ENCODE measurements at regions not wholly inside any gene's neighbourhood (a gene's known extent, or its start where the extent isn't known, plus 50 kb on each side); places are given as distances from the start of the nearest gene placed in this dataset.
"Not testable (repeated sequence)": the region's sequence is repeated elsewhere in the genome, so short reads cannot be mapped to it uniquely, and the experiment has no call there.

- TF ChIP-seq EZH2 (IDR thresholded peaks at IDR 0.05; ENCODE audit: insufficient read depth, poor library complexity, severe bottlenecking) (no peak), EZH2phosphoT487 (IDR thresholded peaks at IDR 0.05; ENCODE audit: insufficient read depth, low read depth) (no peak)
- no peak overlapping the region for H2AFZ ChIP-seq
- H3K9me3 ChIP-seq (ENCODE audit: low read depth), result no peaks in the 10 kb centered on the region
- H4K20me1 ChIP-seq (ENCODE audit: insufficient read depth), result no peaks in the 10 kb centered on the region
- WGBS, 2 experiments (ENCODE audit: low coverage in 1 of 2, low lambda C conversion rate in 2 of 2, missing lambda C conversion rate in 2 of 2), result 63 to 75% methylated on average over 3 of the region's 3 CpGs
- no peak overlapping the region for H3K9ac ChIP-seq
- peaks cover 3% of the 10 kb centered on the region; the same call in 1 of the 2 replicates for H3K9me2 ChIP-seq (ENCODE audit: insufficient read depth)
- in situ Hi-C loops (cut with MboI), result loop anchor here (10.0 kb wide), 1 partner anchor 57 kb away; no protein-coding TSS in a partner anchor
- H3F3A ChIP-seq (ENCODE audit: insufficient read depth), result no peaks in the 10 kb centered on the region
- no peak for DNase-seq
- no peaks in the 10 kb centered on the region for H3K27me3 ChIP-seq (replicated peaks; ENCODE audit: insufficient read depth)
- no peaks in the 10 kb centered on the region for H3K36me3 ChIP-seq (ENCODE audit: low read depth)
- no peak overlapping the region for H3K27ac ChIP-seq
- no peak overlapping the region for H3K4me3 ChIP-seq
- H3K4me2 ChIP-seq (ENCODE audit: unreplicated experiment), result no peak overlapping the region
- H3K79me2 ChIP-seq (ENCODE audit: insufficient read depth), result no peaks in the 10 kb centered on the region
- H3K4me1 ChIP-seq (ENCODE audit: insufficient read depth), result no peaks in the 10 kb centered on the region
Observed at GRCh38 chr7:84857336-84857735, 329.5 kb downstream of the SEMA3D start.

GRCh38 chr7:84855758-84856157 lies 331.1 kb downstream of the SEMA3D start:
- TF ChIP-seq EZH2phosphoT487 (IDR thresholded peaks at IDR 0.05; ENCODE audit: insufficient read depth, low read depth) (no peak), EZH2 (IDR thresholded peaks at IDR 0.05; ENCODE audit: insufficient read depth, poor library complexity, severe bottlenecking) (no peak)
- Histone ChIP-seq H3F3A (ENCODE audit: insufficient read depth) (no peaks in the 10 kb centered on the region), H3K4me1 (ENCODE audit: insufficient read depth) (no peaks in the 10 kb centered on the region), H2AFZ (no peak overlapping the region), H3K4me2 (ENCODE audit: unreplicated experiment) (no peak overlapping the region), H3K27me3 (replicated peaks; ENCODE audit: insufficient read depth) (no peaks in the 10 kb centered on the region), H4K20me1 (ENCODE audit: insufficient read depth) (no peaks in the 10 kb centered on the region), H3K9me3 (ENCODE audit: low read depth) (no peaks in the 10 kb centered on the region), H3K4me3 (no peak overlapping the region), H3K27ac (no peak overlapping the region), H3K9me2 (ENCODE audit: insufficient read depth) (peaks cover 3% of the 10 kb centered on the region; the same call in 1 of the 2 replicates), H3K9ac (no peak overlapping the region), H3K36me3 (ENCODE audit: low read depth) (no peaks in the 10 kb centered on the region), H3K79me2 (ENCODE audit: insufficient read depth) (no peaks in the 10 kb centered on the region)
- in situ Hi-C loops (cut with MboI), result loop anchor here (10.0 kb wide), 1 partner anchor 59 kb away; no protein-coding TSS in a partner anchor
- DNase-seq, result no peak

GRCh38 chr7:84848974-84849372 lies 337.9 kb downstream of the SEMA3D start:
- H3K9me3 ChIP-seq (ENCODE audit: low read depth), result not testable (repeated sequence)

GRCh38 chr7:84848219-84848973 lies 338.5 kb downstream of the SEMA3D start:
- Histone ChIP-seq H3K27me3 (replicated peaks; ENCODE audit: insufficient read depth) (no peaks in the 10 kb centered on the region), H3K4me1 (ENCODE audit: insufficient read depth) (no peaks in the 10 kb centered on the region), H3F3A (ENCODE audit: insufficient read depth) (no peaks in the 10 kb centered on the region), H4K20me1 (ENCODE audit: insufficient read depth) (no peaks in the 10 kb centered on the region), H3K79me2 (ENCODE audit: insufficient read depth) (no peaks in the 10 kb centered on the region), H3K9me2 (ENCODE audit: insufficient read depth) (no peaks in the 10 kb centered on the region), H3K4me2 (ENCODE audit: unreplicated experiment) (no peak overlapping the region), H3K9ac (no peak overlapping the region), H3K36me3 (ENCODE audit: low read depth) (no peaks in the 10 kb centered on the region), H3K9me3 (ENCODE audit: low read depth) (no peaks in the 10 kb centered on the region), H3K4me3 (no peak overlapping the region), H3K27ac (no peak overlapping the region), H2AFZ (no peak overlapping the region)
- in situ Hi-C loops (cut with MboI), result no loop called here
- no peak for DNase-seq
- TF ChIP-seq EZH2 (IDR thresholded peaks at IDR 0.05; ENCODE audit: insufficient read depth, poor library complexity, severe bottlenecking) (no peak), EZH2phosphoT487 (IDR thresholded peaks at IDR 0.05; ENCODE audit: insufficient read depth, low read depth) (no peak)

More at GRCh38 chr7:84848974-84849372, 337.9 kb downstream of the SEMA3D start:
- H3K4me1 ChIP-seq (ENCODE audit: insufficient read depth); H2AFZ ChIP-seq; H3K4me3 ChIP-seq; H3K27me3 ChIP-seq (replicated peaks; ENCODE audit: insufficient read depth); H3F3A ChIP-seq (ENCODE audit: insufficient read depth); H3K9me2 ChIP-seq (ENCODE audit: insufficient read depth); H3K9ac ChIP-seq; H3K4me2 ChIP-seq (ENCODE audit: unreplicated experiment); H3K36me3 ChIP-seq (ENCODE audit: low read depth); in situ Hi-C loops (cut with MboI); H3K79me2 ChIP-seq (ENCODE audit: insufficient read depth); H4K20me1 ChIP-seq (ENCODE audit: insufficient read depth); H3K27ac ChIP-seq; DNase-seq: not testable (repeated sequence)

- H3K79me2 ChIP-seq (ENCODE audit: insufficient read depth), result no peaks in the 10 kb centered on the region
- WGBS, 2 experiments (ENCODE audit: low coverage in 1 of 2, low lambda C conversion rate in 2 of 2, missing lambda C conversion rate in 2 of 2), result 46 to 47% methylated on average over 3 of the region's 3 CpGs
- no peaks in the 10 kb centered on the region for H3K27me3 ChIP-seq (replicated peaks; ENCODE audit: insufficient read depth)
- no peak overlapping the region for H3K27ac ChIP-seq
- no peak for DNase-seq
- H3K9me2 ChIP-seq (ENCODE audit: insufficient read depth), result no peaks in the 10 kb centered on the region
- TF ChIP-seq EZH2phosphoT487 (IDR thresholded peaks at IDR 0.05; ENCODE audit: insufficient read depth, low read depth) (no peak), EZH2 (IDR thresholded peaks at IDR 0.05; ENCODE audit: insufficient read depth, poor library complexity, severe bottlenecking) (no peak)
- no peaks in the 10 kb centered on the region for H3K36me3 ChIP-seq (ENCODE audit: low read depth)
- no peak overlapping the region for H3K4me3 ChIP-seq
- in situ Hi-C loops (cut with MboI), result no loop called here
- no peak overlapping the region for H3K9ac ChIP-seq
- no peak overlapping the region for H3K4me2 ChIP-seq (ENCODE audit: unreplicated experiment)
- H4K20me1 ChIP-seq (ENCODE audit: insufficient read depth), result no peaks in the 10 kb centered on the region
- H2AFZ ChIP-seq, result no peak overlapping the region
- no peaks in the 10 kb centered on the region for H3K4me1 ChIP-seq (ENCODE audit: insufficient read depth)
- H3F3A ChIP-seq (ENCODE audit: insufficient read depth), result no peaks in the 10 kb centered on the region
- no peaks in the 10 kb centered on the region for H3K9me3 ChIP-seq (ENCODE audit: low read depth)
Observed at GRCh38 chr7:84847790-84848189, 339.1 kb downstream of the SEMA3D start.

All from GM23248 (cell line).